ENCODE measurements at regions not wholly inside any gene's neighbourhood (a gene's known extent, or its start where the extent isn't known, plus 50 kb on each side); places are given as distances from the start of the nearest gene placed in this dataset.

DNA sequence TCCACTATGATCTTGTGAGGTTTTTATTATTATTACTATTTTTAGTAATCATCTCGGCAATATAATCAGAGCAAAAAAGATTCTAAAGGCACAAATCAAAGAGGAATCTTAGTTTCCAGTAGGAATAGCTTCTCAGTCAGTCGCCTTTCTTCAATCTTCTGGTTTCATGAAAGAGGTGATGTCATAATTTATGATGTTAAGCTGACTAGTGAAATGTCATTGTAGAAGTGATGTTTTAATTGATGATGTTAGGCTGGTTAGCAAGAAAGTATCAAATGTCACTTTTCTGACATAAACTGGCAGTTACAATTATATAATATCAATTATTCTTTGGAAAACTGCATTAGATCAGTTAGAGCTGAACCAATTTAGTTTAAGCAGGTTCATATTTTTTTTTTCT lies 476.7 kb upstream of the ETAA1 start:
- H3K79me2 ChIP-seq (ENCODE audit: control insufficient read depth, insufficient read depth, low read length, poor library complexity), result no peaks in the 10 kb centered on the region
- H3K4me2 ChIP-seq (ENCODE audit: low read length), result no peak overlapping the region
- H2AFZ ChIP-seq (ENCODE audit: insufficient read depth, low read length, poor library complexity), result no peak overlapping the region
- H3K4me3 ChIP-seq (ENCODE audit: low read depth, low read length), result no peak overlapping the region
- no peaks in the 10 kb centered on the region for H3K4me1 ChIP-seq (ENCODE audit: control insufficient read depth in 1 of 2, insufficient read depth in 2 of 2, low read length in 2 of 2)
- H4K8ac ChIP-seq (ENCODE audit: low read depth, low read length), result no peak overlapping the region
- no CpG with 5 or more reads among the region's 2 CpGs for WGBS (ENCODE audit: extremely low coverage, insufficient coverage, insufficient read length)
- H2BK5ac ChIP-seq (ENCODE audit: low read depth, low read length, poor library complexity), result no peak overlapping the region
- H2AK5ac ChIP-seq (ENCODE audit: low read length), result no peak overlapping the region
- H2BK12ac ChIP-seq (ENCODE audit: low read length), result no peak overlapping the region
- H3K79me1 ChIP-seq (ENCODE audit: low read length), result no peaks in the 10 kb centered on the region
- no peak overlapping the region for H3K23ac ChIP-seq (ENCODE audit: low read length)
- H3K27ac ChIP-seq (ENCODE audit: low read depth, low read length), result no peak overlapping the region
- H3K9ac ChIP-seq (ENCODE audit: low read length), result no peak overlapping the region
- no peaks in the 10 kb centered on the region for H3K27me3 ChIP-seq (ENCODE audit: insufficient read depth, low read length)
- H4K12ac ChIP-seq (ENCODE audit: low read depth, low read length), result no peak overlapping the region
- H4K91ac ChIP-seq (ENCODE audit: low read depth, low read length), result no peak overlapping the region
- H3K4ac ChIP-seq (ENCODE audit: low read depth, low read length), result no peak overlapping the region
- no peak overlapping the region for H3K18ac ChIP-seq (ENCODE audit: low read length)
- no peak for DNase-seq
- no peak overlapping the region for H3K14ac ChIP-seq (ENCODE audit: low read length)
- no peak overlapping the region for H2BK120ac ChIP-seq (ENCODE audit: insufficient read depth, low read length, poor library complexity)
- no peaks in the 10 kb centered on the region for H3K36me3 ChIP-seq (ENCODE audit: control insufficient read depth in 1 of 2, insufficient read depth in 2 of 2, low read length in 2 of 2)
- no peaks in the 10 kb centered on the region for H3K9me3 ChIP-seq (ENCODE audit: insufficient read depth, low read depth, low read length)

DNA sequence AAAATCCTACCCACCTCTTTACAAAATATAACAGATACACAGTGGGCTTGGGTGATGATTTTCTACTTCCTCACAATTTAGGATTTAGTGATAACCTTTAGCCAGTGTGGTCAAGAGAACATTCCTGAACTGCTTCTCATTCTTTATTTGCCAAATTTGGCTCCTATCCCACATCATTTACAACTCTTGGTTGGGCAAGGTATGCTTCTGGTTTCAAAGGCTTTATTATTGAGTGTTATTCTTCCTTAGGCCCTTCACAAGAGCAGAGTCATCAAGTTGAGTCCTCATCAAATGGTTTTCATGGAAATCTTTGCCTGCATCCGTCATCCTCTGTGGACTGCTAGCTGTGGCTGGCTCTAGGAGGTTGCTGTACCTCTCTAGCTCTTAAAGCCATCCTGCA lies 472.0 kb upstream of the ETAA1 start:
- Histone ChIP-seq H3K79me2 (ENCODE audit: control insufficient read depth, insufficient read depth, low read length, poor library complexity) (no peaks in the 10 kb centered on the region), H2AK5ac (ENCODE audit: low read length) (no peak overlapping the region), H2AFZ (ENCODE audit: insufficient read depth, low read length, poor library complexity) (no peak overlapping the region), H4K12ac (ENCODE audit: low read depth, low read length) (no peak overlapping the region), H3K27ac (ENCODE audit: low read depth, low read length) (no peak overlapping the region), H3K4me2 (ENCODE audit: low read length) (no peak overlapping the region), H3K4me1 (ENCODE audit: control insufficient read depth in 1 of 2, insufficient read depth in 2 of 2, low read length in 2 of 2) (peaks cover 0 to 3% of the 10 kb centered on the region in 2 experiments), H2BK5ac (ENCODE audit: low read depth, low read length, poor library complexity) (no peak overlapping the region), H3K23ac (ENCODE audit: low read length) (no peak overlapping the region), H2BK12ac (ENCODE audit: low read length) (no peak overlapping the region), H3K27me3 (ENCODE audit: insufficient read depth, low read length) (no peaks in the 10 kb centered on the region), H3K36me3 (ENCODE audit: control insufficient read depth in 1 of 2, insufficient read depth in 2 of 2, low read length in 2 of 2) (no peaks in the 10 kb centered on the region), H3K9ac (ENCODE audit: low read length) (no peak overlapping the region), H3K4me3 (ENCODE audit: low read depth, low read length) (no peak overlapping the region), H3K14ac (ENCODE audit: low read length) (no peak overlapping the region), H2BK120ac (ENCODE audit: insufficient read depth, low read length, poor library complexity) (no peak overlapping the region), H3K9me3 (ENCODE audit: insufficient read depth, low read depth, low read length) (no peaks in the 10 kb centered on the region), H4K91ac (ENCODE audit: low read depth, low read length) (no peak overlapping the region), H3K4ac (ENCODE audit: low read depth, low read length) (no peak overlapping the region), H3K18ac (ENCODE audit: low read length) (no peak overlapping the region), H4K8ac (ENCODE audit: low read depth, low read length) (no peak overlapping the region), H3K79me1 (ENCODE audit: low read length) (no peaks in the 10 kb centered on the region)
- WGBS (ENCODE audit: extremely low coverage, insufficient coverage, insufficient read length), result no CpG with 5 or more reads among the region's 1 CpG
- no peak for DNase-seq

DNA sequence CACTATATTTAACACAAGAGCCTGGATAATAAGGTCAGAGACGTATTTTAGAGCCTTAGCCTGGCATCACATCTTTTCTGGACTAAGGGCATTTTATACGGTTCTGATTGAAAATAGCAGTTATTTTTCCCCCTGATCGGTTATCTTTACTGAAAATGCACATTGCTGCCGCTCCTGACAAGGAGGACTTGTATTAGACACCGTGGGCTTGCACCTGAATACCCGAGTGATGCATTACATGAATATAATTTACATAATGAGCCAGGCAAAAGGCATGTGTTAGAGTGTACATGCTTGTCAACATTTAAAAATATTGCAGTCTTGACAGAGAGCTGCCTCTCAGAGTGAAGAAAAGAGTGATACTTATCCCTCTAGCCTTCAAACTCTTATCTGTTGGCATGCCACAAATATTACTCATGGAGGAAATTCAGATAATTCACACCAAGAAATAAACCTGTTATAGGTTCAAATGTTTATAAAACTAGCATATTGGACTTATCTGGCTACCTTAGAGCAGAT lies 470.5 kb upstream of the ETAA1 start:
- no peak overlapping the region for H4K8ac ChIP-seq (ENCODE audit: low read depth, low read length)

DNA sequence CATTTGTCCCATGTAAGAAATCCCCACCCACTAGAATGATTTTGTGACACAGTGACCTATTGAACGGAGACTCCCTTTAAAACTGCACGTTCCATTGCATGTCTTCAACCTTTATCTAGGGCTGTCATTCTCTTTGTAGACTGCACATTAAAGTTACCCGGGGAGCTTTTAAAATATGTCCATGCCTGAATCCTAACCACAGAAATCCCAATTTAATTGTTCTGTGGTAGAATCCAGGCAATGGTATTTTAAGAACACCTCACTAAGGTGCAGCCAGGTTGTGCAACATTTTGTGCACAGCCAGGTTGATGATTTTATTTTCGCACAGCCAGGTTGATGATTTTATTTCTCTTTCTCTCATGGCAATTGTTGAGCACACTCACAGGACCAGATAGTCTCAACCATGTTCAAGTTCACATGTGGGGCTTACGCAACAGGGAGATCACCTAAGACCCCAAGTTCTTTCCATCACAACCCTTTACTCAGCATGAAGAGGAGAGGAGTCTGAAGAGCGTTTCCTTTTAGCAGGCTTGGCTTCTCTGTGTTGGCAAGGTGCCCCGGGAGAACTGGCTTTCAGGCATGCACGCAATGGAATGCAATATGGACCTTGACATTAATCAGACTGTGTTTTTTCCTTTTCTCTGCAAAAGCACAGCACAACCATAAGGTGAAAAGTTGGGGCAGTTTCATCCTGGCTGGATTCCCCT lies 467.3 kb upstream of the ETAA1 start:
- H3K4me1 ChIP-seq (ENCODE audit: control insufficient read depth in 1 of 2, insufficient read depth in 2 of 2, low read length in 2 of 2), result peaks cover 0 to 3% of the 10 kb centered on the region in 2 experiments
- no peak overlapping the region for H2BK120ac ChIP-seq (ENCODE audit: insufficient read depth, low read length, poor library complexity)
- H3K27me3 ChIP-seq (ENCODE audit: insufficient read depth, low read length), result no peaks in the 10 kb centered on the region
- no peaks in the 10 kb centered on the region for H3K36me3 ChIP-seq (ENCODE audit: control insufficient read depth in 1 of 2, insufficient read depth in 2 of 2, low read length in 2 of 2)
- H3K27ac ChIP-seq (ENCODE audit: low read depth, low read length), result no peak overlapping the region
- H2BK12ac ChIP-seq (ENCODE audit: low read length), result no peak overlapping the region
- H4K12ac ChIP-seq (ENCODE audit: low read depth, low read length), result no peak overlapping the region
- H3K9me3 ChIP-seq (ENCODE audit: insufficient read depth, low read depth, low read length), result no peaks in the 10 kb centered on the region
- H2BK5ac ChIP-seq (ENCODE audit: low read depth, low read length, poor library complexity), result no peak overlapping the region
- no peaks in the 10 kb centered on the region for H3K79me1 ChIP-seq (ENCODE audit: low read length)
- no peak overlapping the region for H3K4ac ChIP-seq (ENCODE audit: low read depth, low read length)
- H3K18ac ChIP-seq (ENCODE audit: low read length), result no peak overlapping the region
- H3K14ac ChIP-seq (ENCODE audit: low read length), result no peak overlapping the region
- no peak overlapping the region for H2AFZ ChIP-seq (ENCODE audit: insufficient read depth, low read length, poor library complexity)
- H3K79me2 ChIP-seq (ENCODE audit: control insufficient read depth, insufficient read depth, low read length, poor library complexity), result no peaks in the 10 kb centered on the region
- H4K91ac ChIP-seq (ENCODE audit: low read depth, low read length), result no peak overlapping the region
- no peak overlapping the region for H4K8ac ChIP-seq (ENCODE audit: low read depth, low read length)
- no peak overlapping the region for H3K4me2 ChIP-seq (ENCODE audit: low read length)
- no peak overlapping the region for H3K9ac ChIP-seq (ENCODE audit: low read length)
- DNase-seq, result no peak
- H3K4me3 ChIP-seq (ENCODE audit: low read depth, low read length), result no peak overlapping the region
- WGBS (ENCODE audit: extremely low coverage, insufficient coverage, insufficient read length), result no CpG with 5 or more reads among the region's 8 CpGs
- H2AK5ac ChIP-seq (ENCODE audit: low read length), result no peak overlapping the region
- H3K23ac ChIP-seq (ENCODE audit: low read length), result no peak overlapping the region

More for the DNA sequence above, 470.5 kb upstream of the ETAA1 start:
- H4K12ac ChIP-seq (ENCODE audit: low read depth, low read length), result no peak overlapping the region
- H4K91ac ChIP-seq (ENCODE audit: low read depth, low read length), result no peak overlapping the region
- no peak overlapping the region for H2BK120ac ChIP-seq (ENCODE audit: insufficient read depth, low read length, poor library complexity)
- no peak overlapping the region for H2AK5ac ChIP-seq (ENCODE audit: low read length)
- H3K14ac ChIP-seq (ENCODE audit: low read length), result no peak overlapping the region
- H3K18ac ChIP-seq (ENCODE audit: low read length), result no peak overlapping the region
- H3K9me3 ChIP-seq (ENCODE audit: insufficient read depth, low read depth, low read length), result no peaks in the 10 kb centered on the region
- no peaks in the 10 kb centered on the region for H3K79me2 ChIP-seq (ENCODE audit: control insufficient read depth, insufficient read depth, low read length, poor library complexity)
- H3K9ac ChIP-seq (ENCODE audit: low read length), result no peak overlapping the region
- H2BK12ac ChIP-seq (ENCODE audit: low read length), result no peak overlapping the region
- no peak overlapping the region for H3K27ac ChIP-seq (ENCODE audit: low read depth, low read length)
- H3K4ac ChIP-seq (ENCODE audit: low read depth, low read length), result no peak overlapping the region
- no peak overlapping the region for H2AFZ ChIP-seq (ENCODE audit: insufficient read depth, low read length, poor library complexity)
- peak in 1 of 2 donors; percentile 29 for DNase-seq
- H3K23ac ChIP-seq (ENCODE audit: low read length), result no peak overlapping the region
- no peaks in the 10 kb centered on the region for H3K36me3 ChIP-seq (ENCODE audit: control insufficient read depth in 1 of 2, insufficient read depth in 2 of 2, low read length in 2 of 2)
- peaks cover 0 to 3% of the 10 kb centered on the region in 2 experiments for H3K4me1 ChIP-seq (ENCODE audit: control insufficient read depth in 1 of 2, insufficient read depth in 2 of 2, low read length in 2 of 2)
- no peak overlapping the region for H3K4me2 ChIP-seq (ENCODE audit: low read length)
- H3K79me1 ChIP-seq (ENCODE audit: low read length), result no peaks in the 10 kb centered on the region
- H2BK5ac ChIP-seq (ENCODE audit: low read depth, low read length, poor library complexity), result no peak overlapping the region
- no CpG with 5 or more reads among the region's 6 CpGs for WGBS (ENCODE audit: extremely low coverage, insufficient coverage, insufficient read length)
- no peak overlapping the region for H3K4me3 ChIP-seq (ENCODE audit: low read depth, low read length)
- H3K27me3 ChIP-seq (ENCODE audit: insufficient read depth, low read length), result no peaks in the 10 kb centered on the region
